ENCODE measurements at regions not wholly inside any gene's neighbourhood (a gene's known extent, or its start where the extent isn't known, plus 50 kb on each side); places are given as distances from the start of the nearest gene placed in this dataset.

DNA sequence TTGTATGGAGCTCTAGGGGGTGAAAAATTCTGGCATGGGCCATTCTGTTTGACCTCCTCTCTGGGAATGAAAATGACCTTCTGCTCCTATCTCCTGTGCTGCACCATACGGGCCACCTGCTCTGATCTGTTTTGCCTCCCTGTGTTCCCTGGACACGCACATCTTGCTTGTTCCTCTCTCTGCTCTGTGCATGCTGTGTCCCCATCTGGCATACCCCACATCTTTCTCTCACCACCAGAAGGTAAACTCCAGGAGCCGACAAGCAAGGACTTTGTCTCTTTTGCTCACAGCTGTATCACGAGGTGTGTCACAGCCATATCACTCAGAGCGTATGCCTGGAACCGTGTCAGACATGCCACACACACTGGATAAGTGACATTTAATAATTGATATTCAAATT is 208.4 kb upstream of the DTNBP1 start:
- DNase-seq: no peak

DNA sequence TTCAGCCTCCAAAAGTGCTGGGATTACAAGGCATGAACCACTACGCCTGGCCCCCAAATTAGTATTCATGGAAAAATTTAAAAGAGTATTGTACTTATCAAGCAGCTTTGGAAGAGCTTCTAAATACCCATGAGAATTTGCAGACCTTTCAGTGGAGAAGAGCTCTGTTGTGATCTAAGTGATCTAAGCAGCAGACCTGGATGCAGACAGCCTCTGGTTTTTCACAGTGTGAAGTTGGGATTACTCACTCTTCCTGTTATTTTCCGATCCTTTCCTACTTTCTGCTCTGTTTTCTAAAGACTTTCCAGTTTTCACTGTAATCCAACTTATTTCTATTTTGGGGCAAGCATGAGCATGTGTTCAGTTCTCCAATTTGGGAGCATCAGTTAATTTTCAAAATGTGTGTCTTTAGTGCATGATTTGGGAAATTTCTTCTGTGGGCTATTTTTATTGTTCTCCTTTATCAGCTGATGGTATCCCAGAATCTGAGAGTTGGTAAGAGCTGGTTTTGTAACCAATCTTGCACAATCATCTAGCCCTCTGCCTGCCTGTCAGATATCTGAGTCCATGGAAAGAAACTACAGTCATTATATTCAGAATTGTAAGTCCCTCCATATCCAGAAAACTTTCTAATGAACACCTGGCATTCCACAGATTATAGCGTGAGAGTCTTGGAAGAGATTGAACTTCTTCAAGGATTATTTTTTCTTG is 207.7 kb upstream of the DTNBP1 start:
- no peak for DNase-seq

DNA sequence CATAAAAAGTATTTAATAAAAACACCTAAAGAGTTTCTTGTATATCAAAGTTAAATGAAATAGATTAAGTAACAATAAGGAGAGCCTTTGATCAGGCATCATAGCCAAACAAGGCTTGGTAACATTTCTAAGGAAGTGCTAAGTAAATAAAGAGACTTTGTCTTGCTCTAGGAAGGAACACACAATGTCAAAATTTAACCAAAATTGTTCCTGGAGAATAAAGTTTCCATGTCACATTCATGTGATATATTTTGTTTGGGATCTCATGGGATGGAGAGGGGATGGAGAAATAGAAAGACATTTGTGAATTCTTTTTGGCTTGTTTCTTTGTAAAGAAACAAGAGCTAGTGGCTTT is 201.9 kb upstream of the DTNBP1 start:
- no peak for DNase-seq

DNA sequence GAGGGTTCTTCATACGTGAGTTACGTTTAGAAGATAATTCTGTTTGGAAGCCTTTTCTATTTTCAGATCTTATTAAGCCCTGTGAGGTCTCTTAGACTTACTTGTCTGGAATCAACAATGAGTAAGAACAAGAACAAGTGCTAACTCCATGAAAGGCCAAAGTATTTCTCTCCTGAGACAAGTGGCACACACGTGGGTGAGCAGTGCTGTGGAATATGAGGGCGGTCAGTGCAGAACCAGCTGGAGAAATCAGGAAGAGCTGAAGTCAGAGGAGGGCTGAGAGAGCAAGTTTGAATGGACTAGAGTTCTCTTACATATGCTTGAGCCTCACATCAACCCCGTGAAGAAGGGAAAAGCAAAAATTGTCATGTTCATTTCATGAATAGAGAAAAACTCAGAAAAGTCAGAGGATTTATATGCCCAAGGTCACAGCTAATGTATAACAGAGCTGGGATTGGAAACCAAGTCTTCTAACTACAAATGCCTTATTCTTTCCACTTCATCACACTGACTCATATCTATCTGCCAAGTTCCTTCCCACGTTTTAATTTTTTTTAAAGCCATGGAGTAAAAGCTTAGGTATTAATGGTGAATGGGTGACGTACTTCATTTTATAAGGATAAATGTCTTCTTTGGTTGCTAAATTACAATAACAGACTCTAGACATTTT is 201.3 kb upstream of the DTNBP1 start:
- no peak for DNase-seq

DNA sequence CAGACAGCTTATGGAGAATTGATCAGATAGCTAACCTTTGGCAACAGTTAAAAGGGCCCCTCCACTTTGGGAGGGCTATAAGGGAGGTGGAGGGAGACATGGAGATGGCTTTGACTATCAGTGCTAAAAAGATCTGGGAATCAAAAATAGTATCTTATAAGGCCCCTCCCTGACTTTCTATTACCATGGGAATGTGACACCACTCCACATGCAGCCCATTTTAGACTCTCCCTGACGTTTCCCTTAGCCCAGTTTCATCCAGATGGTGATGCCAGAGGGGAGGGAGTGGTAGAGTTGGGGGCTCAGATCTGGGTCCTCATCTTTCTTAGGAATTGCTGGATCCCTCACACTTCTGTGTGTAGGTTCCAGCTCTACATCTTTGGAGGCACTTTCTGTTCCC is 200.0 kb upstream of the DTNBP1 start:
- DNase-seq: no peak

DNA sequence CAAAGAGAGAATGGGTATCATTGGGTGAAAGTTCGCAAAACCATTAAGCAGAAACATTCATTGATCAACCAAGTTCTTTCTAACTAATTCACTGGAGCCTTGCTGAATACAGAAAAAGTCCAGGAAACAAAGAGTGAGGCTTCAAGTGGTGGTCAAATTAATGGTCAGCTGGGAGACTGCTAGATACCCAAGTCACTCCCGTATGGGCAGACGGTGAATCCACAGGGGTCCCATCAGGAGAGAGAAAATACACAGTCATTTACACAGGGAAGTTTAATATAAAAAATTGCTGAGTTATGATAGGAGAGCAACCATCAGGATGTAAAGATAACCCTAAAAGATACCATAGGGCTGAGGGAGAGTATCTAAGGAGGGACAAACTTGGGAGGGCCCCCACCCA is 198.7 kb upstream of the DTNBP1 start:
- DNase-seq: no peak

DNA sequence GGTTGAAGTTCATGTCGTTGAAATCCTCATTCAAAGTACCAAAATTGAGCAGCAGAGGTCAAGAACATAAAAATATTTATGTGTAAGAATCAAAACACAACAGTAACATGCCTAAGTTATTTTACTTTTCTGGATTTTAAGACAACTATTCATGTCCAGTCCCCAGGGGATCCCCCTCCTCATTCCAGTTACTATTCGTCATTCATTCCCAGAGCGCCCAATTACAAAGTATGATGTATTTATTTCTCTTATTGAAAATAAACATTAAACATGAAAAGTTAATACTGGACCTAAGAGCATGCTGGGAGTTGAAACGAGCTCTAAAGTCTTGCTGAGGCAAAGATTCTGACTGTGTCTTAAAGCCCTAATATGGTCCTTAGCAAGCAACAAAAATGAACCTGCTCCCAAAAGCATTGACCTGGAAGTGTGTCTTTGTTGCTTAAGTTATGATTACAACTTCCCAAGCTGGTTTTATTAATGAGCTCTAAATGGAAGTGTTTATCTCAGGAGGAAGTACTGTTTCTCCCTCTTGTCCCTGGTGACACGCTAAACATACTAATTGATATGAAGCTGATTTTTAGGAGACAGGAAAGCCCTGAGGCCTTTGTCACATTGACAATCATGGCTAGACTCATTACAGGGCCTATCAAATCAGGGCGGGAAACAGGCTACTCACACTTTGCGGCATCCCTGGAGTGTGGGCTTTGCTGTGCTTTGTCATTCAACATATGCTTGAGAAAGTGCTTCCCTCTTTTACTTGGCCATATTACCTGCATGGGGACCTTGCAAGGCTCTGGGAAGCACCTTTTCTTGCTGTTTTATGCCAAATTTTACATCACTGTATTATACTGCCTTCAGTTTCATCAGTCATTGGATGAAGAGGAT is 192.2 kb upstream of the DTNBP1 start:
- no peak for DNase-seq

DNA sequence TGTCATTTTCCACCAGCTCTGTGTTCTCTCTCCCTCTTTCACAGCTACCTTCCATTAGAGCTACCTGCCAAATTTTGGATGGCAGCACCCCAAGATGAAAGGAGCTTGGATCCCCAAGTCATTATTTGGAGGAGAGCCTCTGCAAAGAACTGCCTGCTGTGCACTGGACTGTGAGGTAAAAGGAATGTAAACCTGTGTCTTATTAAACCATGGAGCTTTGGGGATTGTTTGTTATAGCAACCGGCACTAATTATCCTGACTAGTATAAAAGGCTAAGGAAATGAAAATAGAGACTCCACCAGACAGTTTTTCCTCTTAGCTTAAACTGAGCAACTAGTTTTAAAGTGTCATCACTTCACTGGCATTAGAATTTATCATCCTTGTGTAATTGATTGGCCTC is 191.6 kb upstream of the DTNBP1 start:
- DNase-seq: no peak

DNA sequence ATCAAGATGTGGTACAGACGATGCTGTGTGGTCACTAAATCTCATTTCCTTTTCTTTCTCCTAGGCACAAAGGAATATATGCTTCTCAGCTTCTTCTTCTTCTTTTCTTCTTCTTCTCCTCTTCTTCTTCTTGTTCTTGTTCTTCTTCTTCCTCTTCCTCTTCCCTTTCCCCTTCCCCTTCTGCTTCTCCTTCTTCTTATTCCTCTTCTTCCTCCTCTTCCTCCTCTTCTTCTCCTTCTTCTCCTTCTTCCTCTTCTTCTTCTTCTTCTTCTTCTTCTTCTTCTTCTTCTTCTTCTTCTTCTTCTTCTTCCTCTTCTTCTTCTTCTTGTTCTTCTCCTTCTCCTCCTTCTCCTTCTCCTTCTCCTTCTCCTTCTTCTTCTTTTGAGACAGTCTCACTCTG is 190.4 kb upstream of the DTNBP1 start:
- DNase-seq: no peak

DNA sequence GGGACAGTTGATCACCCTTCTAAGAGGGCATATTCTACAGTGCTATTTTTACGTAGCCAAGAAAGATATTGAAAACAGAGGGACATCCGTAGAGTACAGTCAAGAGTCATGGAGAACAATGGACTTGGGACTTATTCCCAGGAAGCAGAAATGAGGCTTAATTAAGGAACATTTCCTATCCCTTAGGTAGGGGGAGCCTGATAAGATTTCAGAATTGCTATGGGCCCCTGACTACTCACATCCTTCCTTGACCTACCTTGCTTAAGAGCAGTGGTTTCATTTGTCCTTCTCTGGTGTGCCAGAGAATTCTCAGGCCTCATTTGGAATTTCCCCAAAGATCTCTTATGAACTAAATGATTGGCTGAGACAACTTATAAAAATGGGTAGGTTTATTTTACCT is 189.5 kb upstream of the DTNBP1 start:
- no peak for DNase-seq

DNA sequence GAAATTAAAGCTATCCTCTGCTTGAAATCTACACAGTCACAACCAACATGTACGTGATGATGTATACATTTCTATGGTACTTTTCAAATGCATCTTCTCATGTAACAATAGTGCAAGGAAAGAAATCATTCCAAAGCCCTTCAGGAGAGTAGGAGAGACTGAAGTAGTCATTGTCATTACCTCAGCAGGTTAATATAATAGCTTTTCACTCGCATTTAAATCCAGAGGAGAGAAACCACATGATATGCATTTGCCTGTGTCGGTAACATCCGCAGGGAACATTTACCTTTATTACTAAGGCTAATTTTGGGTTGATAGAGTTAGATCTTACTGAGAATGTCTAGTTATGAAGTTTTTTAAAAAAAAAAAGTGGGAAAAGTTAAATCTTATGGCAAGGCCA is 186.6 kb upstream of the DTNBP1 start:
- no peak for DNase-seq

DNA sequence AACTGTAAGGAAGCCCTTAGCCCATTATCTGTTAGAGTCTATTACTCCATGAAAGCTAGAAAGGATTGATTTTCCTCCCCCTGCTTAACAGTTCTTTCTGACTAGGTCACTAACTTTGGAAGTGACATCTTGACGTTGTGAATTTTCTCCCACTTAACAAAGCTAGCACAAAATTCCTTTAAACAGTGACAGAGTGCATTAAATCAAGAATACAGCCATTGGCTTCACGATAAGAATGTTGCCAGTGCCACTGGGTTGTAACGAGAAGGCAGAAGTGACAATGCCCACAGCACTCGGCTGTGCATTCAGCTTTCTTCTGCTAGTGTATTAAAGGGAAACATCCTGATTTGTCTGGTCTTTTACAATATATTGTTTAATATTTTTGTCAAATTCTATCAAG is 182.7 kb upstream of the DTNBP1 start:
- DNase-seq: no peak

DNA sequence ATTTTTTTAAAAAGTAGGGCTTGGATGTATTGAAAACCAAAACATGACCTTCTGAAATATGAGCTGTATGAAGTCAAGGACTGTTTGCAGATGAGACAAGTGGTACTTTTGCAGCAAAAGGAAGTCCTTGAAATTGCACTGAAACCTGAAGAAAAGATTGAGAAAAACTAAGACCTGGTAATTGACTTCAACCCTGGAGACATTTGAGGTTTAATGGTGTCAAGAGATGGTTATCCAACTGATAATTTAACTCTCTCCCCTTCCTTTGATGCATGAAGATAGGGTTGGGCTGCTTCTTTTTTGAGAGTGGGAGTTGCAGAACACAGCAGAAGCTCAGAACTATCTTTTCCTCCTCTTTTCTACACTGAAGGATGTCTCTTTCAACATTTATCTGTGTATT is 180.9 kb upstream of the DTNBP1 start:
- DNase-seq: peak; percentile 41

DNA sequence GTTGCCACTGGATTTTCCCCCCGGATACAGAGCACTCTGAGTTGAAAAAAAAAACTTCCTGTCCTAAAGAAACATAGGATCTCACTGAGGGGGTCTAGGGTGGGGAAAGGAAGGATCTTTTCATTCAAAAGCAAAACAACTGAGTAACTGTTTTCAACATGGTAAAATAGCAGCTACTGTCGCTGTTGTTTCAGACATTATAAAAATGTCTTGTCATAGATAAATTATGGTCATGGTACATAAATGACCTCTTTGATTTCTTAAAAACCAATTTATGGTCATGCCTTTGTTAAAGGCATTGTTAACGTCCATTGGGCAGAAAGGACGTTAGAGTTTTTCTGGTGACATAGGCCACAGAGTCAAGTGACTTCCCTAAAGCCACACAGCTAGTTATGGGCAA is 180.4 kb upstream of the DTNBP1 start:
- DNase-seq: no peak

DNA sequence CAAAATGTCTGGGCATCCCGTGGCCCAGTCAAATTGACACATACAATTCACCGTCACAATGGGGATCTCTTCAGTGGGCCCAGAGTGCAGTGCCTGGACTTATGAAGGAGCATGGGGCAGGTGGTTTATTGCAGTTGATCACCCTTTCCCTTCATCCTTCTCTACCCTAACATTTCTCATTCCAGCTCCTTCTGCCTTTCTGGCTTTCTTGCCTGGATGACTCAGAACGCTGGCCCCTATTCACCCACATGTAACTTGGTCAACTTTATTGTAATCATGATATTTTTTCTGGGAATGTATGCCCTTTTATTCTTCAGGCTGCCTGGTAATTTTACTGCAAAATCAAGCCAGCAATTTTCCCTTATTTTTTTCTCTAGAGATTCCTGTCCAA is 179.9 kb upstream of the DTNBP1 start:
- DNase-seq: no peak

DNA sequence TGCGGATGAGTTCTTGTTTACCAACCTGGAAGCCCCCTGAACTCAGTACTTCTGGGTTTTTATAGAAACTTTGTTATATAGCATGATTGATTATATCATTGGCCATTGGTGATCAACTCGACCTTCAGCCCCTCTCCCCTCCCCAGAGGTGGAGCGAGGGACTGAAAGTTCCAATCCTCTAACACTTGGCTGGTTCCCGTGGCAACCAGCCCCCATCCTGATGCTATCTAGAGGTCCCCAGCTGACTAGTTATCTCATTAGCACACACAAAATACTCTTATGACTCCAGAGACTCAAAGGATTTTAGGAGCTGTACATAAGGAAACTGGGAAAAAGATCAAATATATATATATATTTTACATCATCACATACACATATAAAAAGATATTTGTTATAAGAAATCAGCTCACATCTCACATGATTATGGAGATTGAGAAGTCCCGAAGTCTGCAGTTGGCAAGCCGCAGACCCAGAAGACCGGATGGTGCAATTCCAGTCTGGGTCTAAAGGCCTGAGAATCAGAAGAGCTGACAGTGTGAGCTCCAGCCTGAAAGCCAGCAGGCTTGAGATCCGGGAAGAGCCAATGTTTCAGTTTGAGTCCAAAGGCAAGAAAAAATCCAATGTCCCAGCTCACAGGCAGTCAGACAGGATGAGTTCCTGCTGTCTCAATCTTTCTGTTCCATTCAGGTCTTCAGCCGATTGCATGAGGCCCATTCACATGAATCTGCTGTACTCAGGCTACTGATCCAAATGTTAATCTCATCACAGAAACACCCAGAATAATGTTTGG is 179.3 kb upstream of the DTNBP1 start:
- DNase-seq: no peak

DNA sequence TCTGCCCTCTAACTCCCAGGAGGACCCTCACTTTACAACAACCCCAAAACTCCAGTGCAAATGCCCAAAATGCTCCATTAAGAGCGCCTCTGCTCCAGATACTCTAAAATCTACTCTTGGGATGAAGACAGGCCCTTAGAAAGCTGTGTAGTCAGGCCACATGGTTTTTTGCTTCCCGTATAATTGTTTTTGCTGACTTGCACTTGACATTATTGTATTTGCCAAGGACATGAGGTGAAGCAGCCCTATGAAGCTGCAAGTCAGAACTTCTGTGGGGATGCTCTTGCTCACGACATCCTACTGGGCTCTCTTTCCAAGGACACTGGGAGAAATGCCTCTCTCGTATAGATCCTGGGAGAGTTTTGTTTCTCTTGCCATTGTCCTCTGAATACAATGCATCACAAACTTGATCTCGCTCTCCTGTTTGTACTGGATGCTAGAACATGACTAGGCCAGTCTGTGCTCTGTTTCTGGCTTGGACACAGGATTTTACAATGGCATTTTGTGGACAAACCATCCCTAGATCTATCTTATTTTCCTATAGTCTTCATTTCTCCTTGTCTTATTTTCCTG is 177.2 kb upstream of the DTNBP1 start:
- no peak for DNase-seq

DNA sequence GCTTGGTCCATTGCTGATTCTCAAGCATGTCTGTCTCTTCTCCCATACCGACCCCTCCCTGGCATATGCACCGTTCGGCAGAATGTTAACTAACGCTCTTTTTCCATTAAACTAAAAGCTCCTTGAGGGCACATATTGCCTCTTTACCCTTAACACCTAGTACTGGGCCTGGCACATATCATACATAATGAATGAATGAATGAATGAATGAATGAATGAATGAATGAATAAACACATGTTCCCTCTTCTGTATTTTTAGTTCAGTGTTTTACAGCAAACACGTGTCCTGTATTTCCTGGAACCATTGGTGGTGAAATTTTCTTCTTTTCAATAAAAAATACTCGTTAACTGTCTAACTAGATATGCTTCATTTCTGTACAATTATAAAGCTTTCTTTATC is 174.4 kb upstream of the DTNBP1 start:
- no peak for DNase-seq

DNA sequence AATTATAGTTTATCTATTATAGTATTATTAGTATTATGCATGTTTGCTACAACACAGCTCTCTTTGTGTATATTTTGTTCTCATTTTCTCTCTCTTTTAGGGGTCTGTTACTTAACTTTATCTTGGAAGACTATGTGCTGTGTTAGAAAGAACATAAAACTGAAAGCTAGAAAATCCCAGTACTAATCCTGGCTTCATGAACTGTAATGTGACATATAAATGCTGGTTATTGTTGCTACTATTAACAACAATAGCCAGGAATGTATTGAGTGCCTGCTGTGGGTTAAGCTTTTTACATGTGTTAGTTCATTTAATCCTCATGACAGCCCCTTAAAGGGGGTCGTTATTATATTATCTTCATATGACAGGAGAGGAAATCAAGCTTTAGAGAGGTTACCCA is 170.0 kb upstream of the DTNBP1 start:
- DNase-seq: no peak

DNA sequence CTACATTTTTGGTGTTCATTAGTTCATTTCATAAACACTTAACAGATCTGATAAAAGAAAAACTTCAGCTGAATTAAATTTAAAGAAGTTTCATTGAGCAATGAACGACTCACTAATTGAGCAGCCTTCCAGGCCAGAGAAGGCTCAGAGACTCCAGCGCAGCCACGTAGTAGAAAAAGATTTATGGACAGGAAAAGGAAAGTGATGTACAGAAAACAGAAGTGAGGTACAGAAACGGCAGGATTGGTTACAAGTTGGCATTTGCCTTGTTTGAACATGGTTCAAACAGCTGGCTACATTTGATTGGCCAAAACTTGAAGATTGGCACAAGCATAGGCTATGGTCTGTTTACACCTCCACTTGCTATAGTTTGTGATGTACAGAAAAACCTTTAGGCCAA is 166.3 kb upstream of the DTNBP1 start:
- no peak for DNase-seq

DNA sequence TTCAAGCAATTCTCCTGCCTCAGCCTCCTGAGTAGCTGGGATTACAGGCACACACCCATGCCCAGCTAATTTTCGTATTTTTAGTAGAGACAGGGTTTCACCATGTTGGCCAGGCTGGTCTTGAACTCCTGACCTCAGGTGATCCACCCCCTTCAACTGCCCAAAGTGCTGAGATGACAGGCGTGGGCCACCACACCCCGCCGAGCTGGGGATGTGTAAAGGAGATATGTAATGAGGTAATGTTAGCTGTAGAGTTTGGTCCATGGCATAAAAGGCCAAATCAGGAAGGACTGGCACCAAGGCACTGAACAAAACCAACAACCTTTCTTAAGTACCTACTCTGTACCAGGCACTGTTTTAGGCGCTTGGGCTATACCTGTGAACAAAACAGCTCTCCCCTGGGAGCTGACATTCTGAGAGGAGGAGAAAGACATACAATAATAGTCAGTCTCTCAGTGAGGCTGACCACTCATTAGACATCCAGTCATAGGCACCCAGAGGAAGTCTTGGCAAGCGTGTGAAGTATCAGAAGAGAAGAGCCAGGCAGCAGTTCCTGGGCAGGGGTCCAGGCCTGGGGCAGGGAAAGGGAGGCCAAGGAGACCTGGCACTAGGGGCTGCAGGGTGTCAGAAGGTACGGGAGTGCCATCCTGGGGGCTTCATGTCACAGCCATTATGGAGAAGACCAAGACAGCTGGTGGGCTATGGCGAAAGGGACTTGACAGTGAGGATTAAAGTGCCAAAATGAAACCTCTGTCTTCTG is 164.8 kb upstream of the DTNBP1 start:
- no peak for DNase-seq

DNA sequence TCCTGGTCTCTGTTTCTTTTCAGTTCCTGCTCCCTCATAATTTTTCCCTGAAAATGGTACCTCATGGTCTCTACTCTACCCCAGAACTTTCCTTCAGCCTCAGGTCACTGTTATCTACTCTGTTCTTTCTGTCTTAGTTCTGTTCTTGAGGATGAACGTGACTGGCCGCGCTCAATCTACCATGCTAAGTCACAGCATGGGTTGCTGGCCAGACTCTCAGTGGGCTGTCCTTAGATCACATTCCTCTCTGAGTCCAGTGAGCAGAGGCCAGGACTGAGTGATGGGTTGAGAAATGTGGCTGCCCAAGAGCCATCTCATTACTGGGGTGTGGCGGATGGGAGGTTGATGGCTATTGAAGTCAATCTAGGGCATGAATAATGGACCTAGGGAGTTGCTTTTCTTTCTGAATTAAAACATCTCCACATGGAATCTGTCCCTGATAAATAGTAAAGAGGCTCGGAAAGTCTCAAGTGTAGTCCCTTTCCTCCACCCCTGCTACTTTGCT is 164.0 kb upstream of the DTNBP1 start:
- no peak for DNase-seq

Data from NCI-H187 treated with DMSO at 0.1 percent for 48 hours (cell line).